K562 (cell line): ENCODE measurements at regions not wholly inside any gene's neighbourhood (a gene's known extent, or its start where the extent isn't known, plus 50 kb on each side); places are given as distances from the start of the nearest gene placed in this dataset.

Source experiments
- ATAC-seq: fragments of 200-7000 bp; cut with Tn5 transposase; 3 replicates; pipeline ENCODE4 v1.9.1; 2020; ENCODE audit warnings: moderate library complexity
- BruUV-seq: library from RNA; stranded (reverse); fragments of 400-500 nt; replicated peaks from 2 replicates; lab custom pipeline; 2021; lab: Mats Ljungman, UMichigan
- CTCF ChIA-PET: fragments of 300-600 bp; formaldehyde crosslinking; extraction: SDS; loops from one replicate; lab custom pipeline; 2021; ENCODE audit warnings: low intra/inter-chr PET ratio; lab: Yijun Ruan, JAX
- POLR2A ChIA-PET: fragments of 300-600, 350-650 bp; sonication (Branson Sonifier 250); formaldehyde crosslinking; extraction: SDS; loops from one replicate; lab custom pipeline; 2021; ENCODE audit warnings: antibody characterized with exemption, inconsistent platforms; lab: Yijun Ruan, JAX
- DNase-seq, 4 experiments: peaks; one replicate each; pipeline versions ENCODE4 v3.0.0 to v3.0.0-alpha.2; 2011 to 2018; ENCODE audit warnings: low spot score in 3 of 4, mixed read lengths in 3 of 4; ENCODE audit errors: extremely low read depth in 1 of 4
- FAIRE-seq: peaks from 2 replicates; lab custom pipeline; 2011; peaks lifted over from hg19 to GRCh38; lab: Jason Lieb, UNC
- H2AFZ ChIP-seq: 2 replicates; pipeline ENCODE4 v1.6.0; 2011; ENCODE audit warnings: low read depth, low read length, control low read depth, inconsistent platforms
- H3K27ac ChIP-seq: fragments of 200-600 bp; 3 replicates; pipeline ENCODE4 v1.8.0; 2011; ENCODE audit warnings: low read depth, mild to moderate bottlenecking, control low read depth, inconsistent platforms, low read length, moderate library complexity, mixed read lengths; ENCODE audit errors: extremely low read depth
- H3K27me3 ChIP-seq, 2 experiments: fragments of 300-600 bp in 1 of 2; 2 replicates in 1 of 2; 3 replicates in 1 of 2; pipeline versions ENCODE4 v1.6.0 to v1.8.0; 2011; ENCODE audit warnings: inconsistent platforms in 2 of 2, low read length in 2 of 2, mild to moderate bottlenecking in 1 of 2, mixed read lengths in 1 of 2, moderate library complexity in 1 of 2; ENCODE audit not compliant: control insufficient read depth in 2 of 2, insufficient read depth in 2 of 2
- H3K36me3 ChIP-seq: fragments of 300-600 bp; 3 replicates; pipeline ENCODE4 v1.8.0; 2011; ENCODE audit warnings: mild to moderate bottlenecking, low read length, inconsistent platforms; ENCODE audit not compliant: control insufficient read depth, insufficient read depth
- H3K4me1 ChIP-seq, 2 experiments: fragments of 200-600 bp in 1 of 2; replicated peaks in 1 of 2; 2 replicates in 1 of 2; 3 replicates in 1 of 2; pipeline versions ENCODE4 v1.5.1 to v1.8.0; 2011; ENCODE audit warnings: inconsistent platforms in 2 of 2, low read length in 2 of 2, mild to moderate bottlenecking in 1 of 2, mixed read lengths in 1 of 2, moderate library complexity in 1 of 2; ENCODE audit not compliant: control insufficient read depth in 2 of 2, insufficient read depth in 2 of 2
- H3K4me2 ChIP-seq: 2 replicates; pipeline ENCODE4 v1.6.1; 2011; ENCODE audit warnings: low read length, control low read depth, inconsistent platforms, mixed read lengths; ENCODE audit not compliant: insufficient read depth
- H3K4me3 ChIP-seq: fragments of 200-600 bp; sonication (generic), shearing (Covaris generic); 2 replicates; pipeline ENCODE4 v1.5.1; 2016; ENCODE audit warnings: control low read depth, inconsistent platforms
- H3K79me2 ChIP-seq: fragments of 200-600 bp; 3 replicates; pipeline ENCODE4 v1.8.0; 2011; ENCODE audit warnings: low read length, inconsistent platforms; ENCODE audit not compliant: control insufficient read depth, insufficient read depth
- H3K9ac ChIP-seq, 2 experiments: 2 replicates each; pipeline versions ENCODE4 v1.6.0 to v1.6.1; 2011; ENCODE audit warnings: low read depth in 2 of 2, low read length in 2 of 2, control low read depth in 1 of 2, inconsistent platforms in 1 of 2, mild to moderate bottlenecking in 1 of 2, mixed read lengths in 1 of 2; ENCODE audit not compliant: insufficient read depth in 1 of 2
- H3K9me1 ChIP-seq: one replicate; pipeline ENCODE4 v1.6.0; 2011; ENCODE audit warnings: inconsistent platforms, mild to moderate bottlenecking, low read length, moderate library complexity; ENCODE audit not compliant: control insufficient read depth, insufficient read depth
- H3K9me3 ChIP-seq: replicated peaks from 2 replicates; pipeline ENCODE4 v1.5.1; 2011; ENCODE audit warnings: low read depth, low read length, inconsistent platforms; ENCODE audit not compliant: control insufficient read depth, insufficient read depth
- H4K20me1 ChIP-seq: replicated peaks from 2 replicates; pipeline ENCODE4 v1.6.1; 2011; ENCODE audit warnings: low read length, inconsistent platforms, mixed read lengths; ENCODE audit not compliant: control insufficient read depth, insufficient read depth
- NFIC ChIP-seq: fragments of 450-650 bp; IDR thresholded peaks from 2 replicates; pipeline ENCODE4 v1.6.1; 2017; ENCODE audit warnings: mild to moderate bottlenecking, inconsistent platforms
- ZBTB40 ChIP-seq, 2 experiments: fragments of 450-650 bp in 1 of 2; sonication (generic) in 1 of 2; formaldehyde crosslinking in 1 of 2; IDR thresholded peaks; 2 replicates each; pipeline versions ENCODE4 v1.7.1 to v1.9.0; 2016 to 2022; ENCODE audit warnings: inconsistent platforms in 1 of 2, mild to moderate bottlenecking in 1 of 2, missing genetic modification reagents in 1 of 2
- ZNF695 ChIP-seq: fragments of 450-650 bp; formaldehyde crosslinking; IDR thresholded peaks from 2 replicates; pipeline ENCODE4 v1.4.0; 2020; ENCODE audit warnings: mild to moderate bottlenecking, moderate library complexity
- WGBS: fragments of 100-300 bp; shearing (Covaris generic); methylation state at CpG from one replicate; pipeline ENCODE4 v1.1.6; 2016; ENCODE audit warnings: low coverage, mixed read lengths; ENCODE audit not compliant: insufficient coverage; ENCODE audit errors: missing lambda C conversion rate; 5-methylcytosine and 5-hydroxymethylcytosine counted together
- in situ Hi-C: fragments of 300-500 bp; cut with MboI; formaldehyde crosslinking; loops from 4 replicates; pipeline ENCODE4 v1.15.0; 2018; ENCODE audit warnings: inconsistent platforms, mixed read lengths
- intact Hi-C: fragments of 100-400 bp; cut with micrococcal nuclease; formaldehyde crosslinking; loops from 2 replicates; pipeline ENCODE4 v1.14.2; 2022

- H3K9ac ChIP-seq, result no peak overlapping the region
- no peaks in the 10 kb centered on the region for H4K20me1 ChIP-seq
- WGBS, result 0% methylated on average over 12 of the region's 12 CpGs
- no peaks in the 10 kb centered on the region for H3K4me1 ChIP-seq
- ATAC-seq (no peak), FAIRE-seq (no peak), DNase-seq (peak in 1 of 4 experiments; percentile 25)
- ChIA-PET POLR2A (interaction anchor here (0.6 kb wide), 1 partner anchor 187 kb away, joined by 3 read pairs; no protein-coding TSS in a partner anchor), CTCF (interaction anchor here (0.6 kb wide), 1 partner anchor 55 kb away, joined by 3 read pairs; no protein-coding TSS in a partner anchor)
- no TSS peak for BruUV-seq
- peaks cover 2 to 21% of the 10 kb centered on the region in 2 experiments; a peak in 2 of 5 replicates for H3K27me3 ChIP-seq
- H3K4me2 ChIP-seq, result no peak overlapping the region
- no peaks in the 10 kb centered on the region for H3K79me2 ChIP-seq
- no peaks in the 10 kb centered on the region for H3K9me1 ChIP-seq
- no peaks in the 10 kb centered on the region for H3K36me3 ChIP-seq
- no peak overlapping the region for H2AFZ ChIP-seq
- intact Hi-C loops, result no loop called here
- H3K4me3 ChIP-seq, result no peak overlapping the region
- no peak overlapping the region for H3K27ac ChIP-seq
- in situ Hi-C loops, result loop anchor here (10.0 kb wide), 1 partner anchor 846 kb away; the partner anchor contains the start of gene FOXC1
- H3K9me3 ChIP-seq, result no peaks in the 10 kb centered on the region
- 0 out of 2 replicates have a peak, but pooled peaks have one; percentile 48 for TF ChIP-seq ZBTB40 (IDR thresholded peaks at IDR 0.05)
- TF ChIP-seq ZBTB40 (CRISPR knock-in tag; IDR thresholded peaks at IDR 0.05), result no peak
- TF ChIP-seq NFIC, result peak; percentile 80
- TF ChIP-seq ZNF695, result no peak
These were observed 205.1 kb upstream of the GMDS start for GRCh38 chr6:2450546-2450945.
